HCT116 (cell line): ENCODE measurements at regions not wholly inside any gene's neighbourhood (a gene's known extent, or its start where the extent isn't known, plus 50 kb on each side); places are given as distances from the start of the nearest gene placed in this dataset.
A peak's percentile ranks its signal among the peaks of the same experiment; 100 is the strongest.

Source experiments
- ATAC-seq: fragments of 200-7000 bp; cut with Tn5 transposase; 2 replicates; pipeline ENCODE4 v1.9.1; 2020; ENCODE audit warnings: mild to moderate bottlenecking, moderate library complexity
- BruUV-seq: library from RNA; stranded (reverse); fragments of 400-500 nt; replicated peaks from 2 replicates; lab custom pipeline; 2021; lab: Mats Ljungman, UMichigan
- CTCF ChIA-PET: fragments of 300-600 bp; sonication (Branson Sonifier 250); formaldehyde crosslinking; loops from one replicate; lab custom pipeline; 2021; ENCODE audit warnings: antibody characterized with exemption; lab: Charles Lee
- POLR2A ChIA-PET: fragments of 300-600, 350-600 bp; sonication (Branson Sonifier 250); formaldehyde crosslinking; loops from one replicate; lab custom pipeline; 2021; ENCODE audit warnings: antibody characterized with exemption; lab: Charles Lee
- RAD21 ChIA-PET, 2 experiments: fragments of 300-600 bp; sonication (Branson Sonifier 250); formaldehyde crosslinking; loops; one replicate each; lab custom pipeline; 2023; ENCODE audit warnings: low total read pairs in 2 of 2; ENCODE audit not compliant: uncharacterized antibody in 2 of 2, unreplicated experiment in 2 of 2, low non-redundant PET in 1 of 2; lab: Charles Lee
- DNase-seq: peaks from one replicate; pipeline ENCODE4 v3.0.0-alpha.2; 2010; ENCODE audit warnings: low read depth, low spot score
- H2AFZ ChIP-seq: fragments of 200-600 bp; shearing (Covaris generic), sonication (generic); 2 replicates; pipeline ENCODE4 v1.6.1; 2017; ENCODE audit warnings: low read depth, mixed run types, mixed read lengths, antibody characterized with exemption, low read length; ENCODE audit not compliant: poor library complexity, severe bottlenecking
- H3K27ac ChIP-seq: 2 replicates; pipeline ENCODE4 v1.5.1; 2012; ENCODE audit warnings: low read depth, low read length
- H3K27me3 ChIP-seq: fragments of 200-600 bp; sonication (generic); 2 replicates; pipeline ENCODE4 v1.6.1; 2016; ENCODE audit warnings: mixed run types, low read length, mixed read lengths; ENCODE audit not compliant: insufficient read depth
- H3K36me3 ChIP-seq, 2 experiments: fragments of 200-500 bp in 1 of 2; fragments of 200-600 bp in 1 of 2; sonication (Bioruptor generic) in 1 of 2; sonication (generic) in 1 of 2; 2 replicates each; pipeline versions ENCODE4 v1.5.1 to v1.6.1; 2014 to 2016; ENCODE audit warnings: low read length in 2 of 2, inconsistent platforms in 1 of 2, mixed read lengths in 1 of 2, mixed run types in 1 of 2; ENCODE audit not compliant: insufficient read depth in 2 of 2, control insufficient read depth in 1 of 2
- H3K4me1 ChIP-seq, 2 experiments: fragments of 200-600 bp in 1 of 2; sonication (generic) in 1 of 2; 2 replicates each; pipeline versions ENCODE4 v1.5.1 to v1.6.1; 2012 to 2017; ENCODE audit warnings: low read length in 2 of 2, inconsistent platforms in 1 of 2, mild to moderate bottlenecking in 1 of 2, mixed read lengths in 1 of 2, mixed run types in 1 of 2, moderate library complexity in 1 of 2; ENCODE audit not compliant: insufficient read depth in 2 of 2, control insufficient read depth in 1 of 2
- H3K4me2 ChIP-seq: fragments of 200-600 bp; sonication (generic); 2 replicates; pipeline ENCODE4 v1.6.1; 2017; ENCODE audit warnings: mixed run types, low read length, mixed read lengths
- H3K4me3 ChIP-seq, 2 experiments: fragments of 200-600 bp in 1 of 2; sonication (generic) in 1 of 2; replicated peaks in 1 of 2; 2 replicates each; pipeline ENCODE4 v1.5.1; 2011 to 2016; ENCODE audit warnings: low read length in 2 of 2, control low read depth in 1 of 2, low read depth in 1 of 2, mild to moderate bottlenecking in 1 of 2, mixed read lengths in 1 of 2, mixed run types in 1 of 2
- H3K79me2 ChIP-seq: fragments of 200-600 bp; sonication (generic); 2 replicates; pipeline ENCODE4 v1.6.1; 2017; ENCODE audit warnings: mild to moderate bottlenecking, mixed run types, low read length, moderate library complexity, mixed read lengths; ENCODE audit not compliant: insufficient read depth
- H3K9ac ChIP-seq: fragments of 200-600 bp; sonication (generic); 2 replicates; pipeline ENCODE4 v1.6.1; 2016; ENCODE audit warnings: low read length, mixed read lengths
- H3K9me2 ChIP-seq: fragments of 200-600 bp; sonication (generic), shearing (Covaris generic); 2 replicates; pipeline ENCODE4 v1.6.1; 2017; ENCODE audit warnings: mixed run types, mild to moderate bottlenecking, moderate library complexity; ENCODE audit not compliant: insufficient read depth
- H3K9me3 ChIP-seq, 2 experiments: fragments of 200-500 bp in 1 of 2; fragments of 200-600 bp in 1 of 2; sonication (Bioruptor generic) in 1 of 2; sonication (generic) in 1 of 2; 2 replicates each; pipeline ENCODE4 v1.6.1; 2014 to 2017; ENCODE audit warnings: low read length in 2 of 2, mixed read lengths in 2 of 2, inconsistent platforms in 1 of 2, low read depth in 1 of 2, mild to moderate bottlenecking in 1 of 2, mixed run types in 1 of 2, moderate library complexity in 1 of 2; ENCODE audit not compliant: control insufficient read depth in 1 of 2, insufficient read depth in 1 of 2
- H4K20me1 ChIP-seq: fragments of 200-600 bp; sonication (generic), shearing (Covaris generic); 2 replicates; pipeline ENCODE4 v1.6.1; 2017; ENCODE audit warnings: mixed run types, mild to moderate bottlenecking, moderate library complexity; ENCODE audit not compliant: insufficient read depth
- CEBPB ChIP-seq: IDR thresholded peaks from 2 replicates; pipeline ENCODE4 v1.6.1; 2012; ENCODE audit warnings: low read depth
- EGR1 ChIP-seq: IDR thresholded peaks from 2 replicates; pipeline ENCODE4 v1.6.1; 2012; ENCODE audit warnings: low read depth
- ELF1 ChIP-seq: IDR thresholded peaks from 2 replicates; pipeline ENCODE4 v1.6.1; 2012; ENCODE audit warnings: low read depth, borderline replicate concordance
- EZH2 ChIP-seq: fragments of 200-600 bp; sonication (generic); IDR thresholded peaks from 2 replicates; pipeline ENCODE4 v1.6.1; 2017; ENCODE audit warnings: antibody characterized with exemption, mixed run types
- EZH2phosphoT487 ChIP-seq: fragments of 200-600 bp; IDR thresholded peaks from 2 replicates; pipeline ENCODE4 v1.6.1; 2018; ENCODE audit warnings: antibody characterized with exemption, borderline replicate concordance
- FOSL1 ChIP-seq: IDR thresholded peaks from 2 replicates; pipeline ENCODE4 v1.6.1; 2012; ENCODE audit warnings: low read depth
- JUND ChIP-seq: IDR thresholded peaks from 2 replicates; pipeline ENCODE4 v1.6.1; 2012
- MAX ChIP-seq: IDR thresholded peaks from 2 replicates; pipeline ENCODE4 v1.6.1; 2012
- POLR2A ChIP-seq: IDR thresholded peaks from 2 replicates; pipeline ENCODE4 v1.7.0; 2011; ENCODE audit warnings: borderline replicate concordance; ENCODE audit not compliant: insufficient read depth, insufficient read length; ENCODE audit errors: extremely low read depth
- POLR2AphosphoS5 ChIP-seq: IDR thresholded peaks from 2 replicates; pipeline ENCODE4 v1.6.1; 2011; ENCODE audit warnings: mild to moderate bottlenecking, low read depth, low read length, moderate library complexity
- RAD21 ChIP-seq: IDR thresholded peaks from 2 replicates; pipeline ENCODE4 v1.6.1; 2012; ENCODE audit warnings: low read depth, mild to moderate bottlenecking
- REST ChIP-seq: IDR thresholded peaks from 2 replicates; pipeline ENCODE4 v1.6.1; 2012; ENCODE audit warnings: low read depth
- SIN3A ChIP-seq: IDR thresholded peaks from 2 replicates; pipeline ENCODE4 v1.6.1; 2012; ENCODE audit warnings: low read depth
- SRF ChIP-seq: IDR thresholded peaks from 2 replicates; pipeline ENCODE4 v1.6.1; 2012; ENCODE audit warnings: low read depth
- TCF7L2 ChIP-seq: IDR thresholded peaks from 2 replicates; pipeline ENCODE4 v1.7.0; 2011; ENCODE audit warnings: borderline replicate concordance, inconsistent platforms; ENCODE audit not compliant: insufficient read depth, insufficient read length; ENCODE audit errors: extremely low read depth
- YY1 ChIP-seq: IDR thresholded peaks from 2 replicates; pipeline ENCODE4 v1.6.1; 2011; ENCODE audit warnings: low read length, low read depth, moderate library complexity, mild to moderate bottlenecking; ENCODE audit not compliant: insufficient replicate concordance; ENCODE audit errors: extremely low read depth
- ZFX ChIP-seq: fragments of 450-650 bp; IDR thresholded peaks from 2 replicates; pipeline ENCODE4 v1.6.1; 2017
- ZNF274 ChIP-seq: fragments of 200-500 bp; sonication (Bioruptor generic); IDR thresholded peaks from 2 replicates; pipeline ENCODE4 v1.6.1; 2014; ENCODE audit warnings: mild to moderate bottlenecking, low read depth, low read length, inconsistent platforms
- intact Hi-C: fragments of 100-400 bp; cut with micrococcal nuclease; formaldehyde crosslinking; loops from 2 replicates; pipeline ENCODE4 v1.10.0; 2022
- TF ChIP-seq, protein P1 (sequence below): IDR thresholded peaks from 2 replicates; pipeline ENCODE4 v1.6.1; 2011; ENCODE audit warnings: mild to moderate bottlenecking, low read length, moderate library complexity; ENCODE audit not compliant: insufficient replicate concordance; ENCODE audit errors: extremely low read depth
- TF ChIP-seq, protein P2 (sequence below): IDR thresholded peaks from 2 replicates; pipeline ENCODE4 v1.6.1; 2012

DNA sequence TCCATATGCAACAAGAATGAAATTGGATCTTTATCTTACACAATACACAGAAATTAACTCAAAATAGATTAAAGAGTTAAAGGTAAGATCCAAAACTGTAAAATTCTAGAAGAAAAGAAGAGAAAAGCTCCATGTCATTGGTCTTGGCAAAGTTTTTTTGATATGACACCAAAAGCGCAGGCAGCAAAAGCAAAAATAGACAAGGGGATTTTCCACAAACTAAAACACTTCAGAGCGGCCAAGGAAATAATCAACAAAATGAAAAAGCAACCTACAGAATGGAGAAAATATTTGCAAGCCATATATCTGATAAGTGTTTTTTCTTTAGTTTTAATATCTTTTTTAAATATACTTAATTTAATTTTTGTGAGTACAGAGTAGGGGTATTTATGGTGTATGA lies 112.8 kb upstream of the CAB39 start:
- H3K36me3 ChIP-seq = no peaks in the 10 kb centered on the region
- H3K79me2 ChIP-seq = no peaks in the 10 kb centered on the region
- no peaks in the 10 kb centered on the region for H3K9me3 ChIP-seq
- no peak overlapping the region for H3K27ac ChIP-seq
- ATAC-seq (no peak), DNase-seq (no peak)
- RAD21 ChIA-PET = no interaction called here
- CTCF ChIA-PET = no interaction called here
- no TSS peak for BruUV-seq
- H3K9me2 ChIP-seq = no peaks in the 10 kb centered on the region
- no peak for TF ChIP-seq EZH2phosphoT487
- no peak for TF ChIP-seq MAX
- TF ChIP-seq FOSL1 = no peak
- no peak for TF ChIP-seq ZFX
- no peak for TF ChIP-seq JUND
- TF ChIP-seq EZH2 = no peak
- no peak for TF ChIP-seq POLR2A
- TF ChIP-seq POLR2AphosphoS5 = no peak
- TF ChIP-seq REST = no peak
- no peak for TF ChIP-seq EGR1
- TF ChIP-seq SRF = no peak
- TF ChIP-seq YY1 = no peak
- TF ChIP-seq RAD21 = no peak
- no peak for TF ChIP-seq CEBPB
- no peak for TF ChIP-seq ZNF274
- no peak for TF ChIP-seq ELF1
- TF ChIP-seq, protein P1, sequence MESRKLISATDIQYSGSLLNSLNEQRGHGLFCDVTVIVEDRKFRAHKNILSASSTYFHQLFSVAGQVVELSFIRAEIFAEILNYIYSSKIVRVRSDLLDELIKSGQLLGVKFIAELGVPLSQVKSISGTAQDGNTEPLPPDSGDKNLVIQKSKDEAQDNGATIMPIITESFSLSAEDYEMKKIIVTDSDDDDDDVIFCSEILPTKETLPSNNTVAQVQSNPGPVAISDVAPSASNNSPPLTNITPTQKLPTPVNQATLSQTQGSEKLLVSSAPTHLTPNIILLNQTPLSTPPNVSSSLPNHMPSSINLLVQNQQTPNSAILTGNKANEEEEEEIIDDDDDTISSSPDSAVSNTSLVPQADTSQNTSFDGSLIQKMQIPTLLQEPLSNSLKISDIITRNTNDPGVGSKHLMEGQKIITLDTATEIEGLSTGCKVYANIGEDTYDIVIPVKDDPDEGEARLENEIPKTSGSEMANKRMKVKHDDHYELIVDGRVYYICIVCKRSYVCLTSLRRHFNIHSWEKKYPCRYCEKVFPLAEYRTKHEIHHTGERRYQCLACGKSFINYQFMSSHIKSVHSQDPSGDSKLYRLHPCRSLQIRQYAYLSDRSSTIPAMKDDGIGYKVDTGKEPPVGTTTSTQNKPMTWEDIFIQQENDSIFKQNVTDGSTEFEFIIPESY = no peak
- TF ChIP-seq SIN3A = no peak
- TF ChIP-seq TCF7L2 = no peak
- TF ChIP-seq, protein P2, sequence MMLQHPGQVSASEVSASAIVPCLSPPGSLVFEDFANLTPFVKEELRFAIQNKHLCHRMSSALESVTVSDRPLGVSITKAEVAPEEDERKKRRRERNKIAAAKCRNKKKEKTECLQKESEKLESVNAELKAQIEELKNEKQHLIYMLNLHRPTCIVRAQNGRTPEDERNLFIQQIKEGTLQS = no peak
- TF ChIP-seq, all 23 proteins: peak for 0
- H3K4me2 ChIP-seq = no peak overlapping the region
- H2AFZ ChIP-seq = peak overlapping the region; percentile 35
- POLR2A ChIA-PET = no interaction called here
- intact Hi-C loops = no loop called here
- no peak overlapping the region for H3K4me3 ChIP-seq
- no peaks in the 10 kb centered on the region for H3K27me3 ChIP-seq
- no peaks in the 10 kb centered on the region for H4K20me1 ChIP-seq
- H3K4me1 ChIP-seq = peaks cover 0 to 3% of the 10 kb centered on the region in 2 experiments; a peak in 2 of 4 replicates
- H3K9ac ChIP-seq = no peak overlapping the region
